Activated naive CD4-positive, alpha-beta T cell (primary cell): ENCODE measurements at regions not wholly inside any gene's neighbourhood (a gene's known extent, or its start where the extent isn't known, plus 50 kb on each side); places are given as distances from the start of the nearest gene placed in this dataset.

Experiments
- DNase-seq, 4 experiments: peaks; one replicate each; lab custom pipeline; 2025; lab: John Stamatoyannopoulos, UW

DNA sequence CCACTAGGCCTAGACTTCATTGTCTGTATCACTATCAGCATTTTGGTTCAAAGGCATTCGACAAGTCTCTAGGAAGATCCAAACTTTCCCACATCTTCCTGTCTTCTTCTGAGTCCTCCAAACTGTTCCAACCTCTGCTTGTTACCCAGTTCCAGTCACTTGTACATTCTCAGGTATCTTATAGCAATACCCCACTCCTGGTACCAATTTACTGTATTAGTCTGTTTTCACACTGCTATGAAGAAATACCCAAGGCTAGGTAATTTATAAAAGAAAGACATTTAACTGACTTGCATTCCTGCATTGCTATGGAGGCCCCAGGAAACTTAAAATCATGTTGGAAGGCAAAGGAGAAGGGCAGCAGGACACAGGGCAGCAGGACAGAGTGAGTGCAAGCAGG lies 293.9 kb downstream of the ARAP2 start:
- DNase-seq, result no peak

- no peak for DNase-seq
These were observed 291.6 kb downstream of the ARAP2 start for GRCh38 chr4:35952751-35953150.

GRCh38 chr4:35963383-35963782 lies 280.9 kb downstream of the ARAP2 start:
- no peak for DNase-seq

DNA sequence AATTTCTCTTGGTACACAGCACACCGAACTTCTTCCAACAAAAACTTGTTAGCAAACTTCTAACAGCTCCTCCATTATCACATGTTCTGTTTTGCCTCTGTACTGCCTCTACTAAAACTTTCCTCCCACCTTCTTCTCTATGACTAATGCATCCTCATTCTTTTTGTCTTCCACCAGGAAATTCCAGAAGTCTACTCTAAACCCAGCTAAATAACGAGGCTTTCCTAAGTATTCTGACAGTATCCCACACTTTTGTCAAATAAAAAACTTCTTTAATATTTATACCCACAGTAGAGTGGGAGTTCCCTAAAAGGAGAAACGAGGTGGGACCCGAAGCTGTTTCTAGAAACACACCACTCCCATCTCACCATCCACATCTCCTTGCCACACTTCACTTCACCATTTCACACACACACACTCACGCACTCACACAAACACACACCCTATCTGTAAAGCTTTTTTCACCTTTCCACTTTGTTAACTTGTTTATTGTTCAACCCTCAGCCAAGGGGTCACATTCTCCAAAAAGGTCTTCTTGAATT lies 280.3 kb downstream of the ARAP2 start:
- DNase-seq, result no peak

DNA sequence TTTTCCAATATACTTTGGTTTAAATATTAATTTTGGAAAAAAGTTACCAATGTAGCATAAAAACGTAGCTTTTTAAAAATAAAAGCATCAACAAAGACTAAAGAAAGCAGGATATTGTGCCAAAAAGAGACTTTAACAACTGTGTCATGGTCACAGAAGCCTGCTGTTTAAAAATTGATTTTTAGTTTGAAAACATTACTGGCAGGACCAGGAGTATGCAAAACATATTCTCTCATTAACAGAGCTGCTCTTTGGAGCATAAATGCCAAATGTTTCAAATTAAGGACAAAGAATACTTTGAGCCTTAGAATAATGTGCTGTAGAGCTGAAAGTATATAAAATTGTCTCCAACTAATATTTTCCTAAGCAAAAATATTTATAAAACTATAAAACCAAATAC lies 279.0 kb downstream of the ARAP2 start:
- DNase-seq, result no peak

- DNase-seq, result no peak
These were observed 277.7 kb downstream of the ARAP2 start for GRCh38 chr4:35966566-35966965.

- DNase-seq, result no peak
These were observed 273.9 kb downstream of the ARAP2 start for GRCh38 chr4:35970366-35970960.

GRCh38 chr4:35972814-35973213 lies 271.5 kb downstream of the ARAP2 start:
- DNase-seq, result no peak

- DNase-seq, result no peak
These were observed 268.5 kb downstream of the ARAP2 start for GRCh38 chr4:35975617-35976355.

GRCh38 chr4:35978551-35978950 lies 265.8 kb downstream of the ARAP2 start:
- DNase-seq, result no peak

DNA sequence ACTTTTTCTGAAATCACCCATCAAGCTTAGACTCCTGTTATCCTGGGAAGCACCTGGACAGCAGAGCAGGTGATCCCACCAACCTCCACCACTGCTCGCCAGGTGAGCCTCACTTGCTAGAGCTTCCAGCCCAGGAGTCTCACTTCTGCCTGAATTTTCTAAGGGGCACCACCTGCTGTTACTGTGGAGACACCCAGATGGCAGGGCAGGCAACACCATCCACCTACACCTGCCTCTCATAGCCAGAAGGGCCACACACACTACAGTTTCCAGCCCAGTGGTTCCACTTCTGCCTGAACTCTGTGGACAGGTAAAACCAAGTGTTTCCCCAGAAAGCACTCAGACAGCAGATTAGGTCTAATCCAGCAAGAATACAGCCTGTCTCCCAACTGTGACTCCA lies 262.0 kb downstream of the ARAP2 start:
- DNase-seq, result no peak

GRCh38 chr4:35986537-35986936 lies 257.8 kb downstream of the ARAP2 start:
- DNase-seq, result no peak

DNA sequence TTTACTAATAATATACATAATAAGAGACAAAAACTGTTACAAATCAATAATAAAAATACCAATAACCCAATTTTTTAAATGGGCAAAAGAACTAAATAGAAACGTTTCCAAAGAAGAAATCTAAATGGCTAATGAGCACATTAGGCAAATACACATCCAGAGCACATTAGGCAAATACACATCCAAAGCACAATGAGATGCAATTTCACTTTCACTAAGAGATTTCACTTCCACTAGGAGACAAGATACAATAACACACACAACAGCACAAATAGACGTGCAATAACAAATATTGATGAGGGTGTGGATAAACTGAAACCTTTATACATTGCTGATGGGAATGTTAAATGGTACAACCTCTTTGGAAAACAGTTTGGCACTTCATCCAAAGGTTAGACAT lies 250.7 kb downstream of the ARAP2 start:
- DNase-seq, result no peak

GRCh38 chr4:36000941-36001557 lies 243.3 kb downstream of the ARAP2 start:
- DNase-seq, result no peak

- DNase-seq, result no peak
These were observed 241.3 kb downstream of the ARAP2 start for GRCh38 chr4:36003051-36003450.

DNA sequence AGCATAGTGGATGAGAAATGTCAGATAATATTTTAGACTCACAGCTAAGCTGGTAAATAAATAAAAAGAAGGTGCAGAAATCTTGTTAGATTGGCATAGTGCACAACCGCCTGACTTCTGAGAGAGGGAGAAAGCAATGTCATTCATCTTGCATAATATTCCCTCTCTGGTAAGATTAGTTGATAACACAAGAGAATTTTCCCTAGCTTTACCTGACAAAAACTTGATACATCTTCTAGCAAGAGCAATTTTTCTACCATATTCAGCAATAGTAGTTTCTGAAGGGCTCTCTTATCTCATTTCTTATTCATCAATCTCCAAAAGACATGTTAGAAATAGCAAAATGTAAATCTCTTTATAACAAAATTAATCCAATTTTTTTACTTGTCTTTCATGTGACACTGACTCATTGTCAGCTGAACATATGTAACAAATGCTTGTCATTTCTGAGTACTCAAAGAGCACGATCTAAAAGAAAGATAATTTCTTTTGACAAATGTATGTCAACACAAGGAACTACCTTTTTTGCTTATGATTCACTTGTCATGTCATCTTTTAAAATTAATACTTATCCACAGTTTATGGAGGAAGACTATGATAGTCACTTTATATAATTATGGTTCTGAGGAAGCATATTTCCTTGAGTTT lies 240.0 kb downstream of the ARAP2 start:
- DNase-seq, result no peak

- no peak for DNase-seq
These were observed 238.1 kb downstream of the ARAP2 start for GRCh38 chr4:36006226-36006625.

GRCh38 chr4:36010397-36010929 lies 233.9 kb downstream of the ARAP2 start:
- DNase-seq, result no peak

DNA sequence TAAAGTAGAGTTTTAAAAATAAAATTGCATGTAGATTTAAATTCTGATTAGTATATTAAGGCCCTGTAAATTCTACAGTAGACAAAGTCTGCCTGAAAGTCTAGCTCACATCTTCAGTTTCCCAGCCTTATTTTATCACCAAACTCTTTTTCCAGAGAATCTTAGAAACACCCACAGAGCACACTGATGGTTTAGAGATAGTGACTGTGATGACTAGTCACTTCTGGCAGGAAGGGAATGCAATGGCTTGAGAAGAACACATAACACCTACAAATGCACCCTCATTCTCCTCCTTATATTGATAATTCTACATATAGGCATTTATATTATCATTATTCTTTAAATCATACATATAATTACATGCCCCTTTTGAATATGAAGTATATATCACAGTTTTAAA lies 232.9 kb downstream of the ARAP2 start:
- DNase-seq, result no peak

DNA sequence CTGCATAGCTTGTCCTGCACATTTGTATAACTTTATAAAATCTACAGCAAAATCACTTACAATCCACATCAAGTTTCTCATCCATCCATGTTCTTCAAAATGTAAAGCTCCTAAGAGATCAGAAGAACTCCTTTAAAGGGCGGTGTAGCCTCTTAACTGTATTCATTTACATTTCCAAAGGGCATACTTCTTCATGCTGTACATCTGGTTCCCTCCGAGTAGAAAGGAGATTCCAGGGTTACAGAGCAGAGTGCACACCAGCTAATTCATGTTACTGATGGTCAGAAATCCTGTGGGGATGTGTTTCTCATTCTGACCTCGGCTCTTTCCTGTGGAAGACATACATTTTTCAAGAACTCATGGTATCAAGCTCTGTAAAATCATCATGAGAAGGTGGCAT lies 231.8 kb downstream of the ARAP2 start:
- no peak for DNase-seq

DNA sequence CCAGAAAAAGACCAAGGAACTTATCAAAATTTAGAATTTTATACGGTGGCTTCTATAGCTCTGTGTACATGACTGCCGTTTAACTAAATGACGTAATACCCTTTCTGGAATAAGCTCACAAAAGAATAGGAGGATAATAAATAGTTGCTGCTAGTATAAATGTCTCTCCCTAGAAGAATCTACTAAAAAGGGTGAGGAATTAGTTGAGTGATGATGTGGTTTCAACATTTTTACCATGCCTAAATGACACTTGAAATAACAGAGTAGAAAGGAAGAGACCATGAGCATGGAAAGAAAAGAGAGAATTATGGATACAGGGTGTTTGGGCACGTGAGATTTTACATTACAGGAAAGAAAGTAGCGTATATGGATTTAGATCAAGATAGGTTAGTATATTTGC lies 231.1 kb downstream of the ARAP2 start:
- DNase-seq, result no peak
